SK-N-SH treated with all-trans-retinoic acid at 6 μM for 48 hours (cell line): ENCODE measurements at regions not wholly inside any gene's neighbourhood (a gene's known extent, or its start where the extent isn't known, plus 50 kb on each side); places are given as distances from the start of the nearest gene placed in this dataset.

ENCODE experiments used
- ATAC-seq: fragments of 200-7000 bp; cut with Tn5 transposase; 3 replicates; pipeline ENCODE4 v1.9.1; 2020; ENCODE audit warnings: mild to moderate bottlenecking, moderate library complexity
- ARNTL ChIP-seq: fragments of 450-650 bp; formaldehyde crosslinking; IDR thresholded peaks from 2 replicates; pipeline ENCODE4 v1.5.0; 2020; ENCODE audit warnings: low read depth, mild to moderate bottlenecking, moderate library complexity, borderline replicate concordance
- BACH2 ChIP-seq: fragments of 250-450 bp; sonication (Bioruptor Pico); IDR thresholded peaks from 2 replicates; pipeline ENCODE4 v1.9.0; 2021; ENCODE audit warnings: mild to moderate bottlenecking, borderline replicate concordance
- CREB5 ChIP-seq: fragments of 250-450 bp; sonication (Bioruptor Pico); IDR thresholded peaks from 2 replicates; pipeline ENCODE4 v1.5.1; 2020; ENCODE audit warnings: low read depth, mild to moderate bottlenecking, moderate library complexity
- CSDC2 ChIP-seq: fragments of 250-450 bp; sonication (Bioruptor Pico); IDR thresholded peaks from 2 replicates; pipeline ENCODE4 v1.5.0; 2020; ENCODE audit warnings: mild to moderate bottlenecking, moderate library complexity
- CSRNP3 ChIP-seq: fragments of 250-450 bp; sonication (Bioruptor Pico); IDR thresholded peaks from 2 replicates; pipeline ENCODE4 v1.5.1; 2021; ENCODE audit warnings: mild to moderate bottlenecking, moderate library complexity
- ESRRG ChIP-seq: fragments of 250-450 bp; sonication (Bioruptor Pico); IDR thresholded peaks from 2 replicates; pipeline ENCODE4 v1.6.1; 2021; ENCODE audit warnings: mild to moderate bottlenecking
- GLIS3 ChIP-seq: fragments of 250-450 bp; sonication (Bioruptor Pico); IDR thresholded peaks from 2 replicates; pipeline ENCODE4 v1.5.0; 2020; ENCODE audit warnings: mild to moderate bottlenecking, moderate library complexity
- ISL1 ChIP-seq: fragments of 250-450 bp; sonication (Bioruptor Pico); IDR thresholded peaks from 2 replicates; pipeline ENCODE4 v2.1.2; 2022; ENCODE audit warnings: mild to moderate bottlenecking, moderate library complexity
- OSR1 ChIP-seq: fragments of 250-450 bp; sonication (Bioruptor Pico); IDR thresholded peaks from 2 replicates; pipeline ENCODE4 v1.8.0; 2022; ENCODE audit warnings: moderate library complexity, mild to moderate bottlenecking, inconsistent platforms
- PATZ1 ChIP-seq: fragments of 250-450 bp; sonication (Bioruptor Pico); IDR thresholded peaks from 2 replicates; pipeline ENCODE4 v1.8.0; 2020; ENCODE audit warnings: mild to moderate bottlenecking, moderate library complexity, borderline replicate concordance
- POU6F1 ChIP-seq: fragments of 250-450 bp; sonication (Bioruptor Pico); IDR thresholded peaks from 2 replicates; pipeline ENCODE4 v1.8.0; 2021; ENCODE audit warnings: low read depth, mild to moderate bottlenecking, moderate library complexity, borderline replicate concordance
- PPARA ChIP-seq: fragments of 250-450 bp; sonication (Bioruptor Pico); IDR thresholded peaks from 2 replicates; pipeline ENCODE4 v1.5.0; 2020; ENCODE audit warnings: mild to moderate bottlenecking, borderline replicate concordance
- RARB ChIP-seq: fragments of 250-450 bp; sonication (Bioruptor Pico); IDR thresholded peaks from 2 replicates; pipeline ENCODE4 v1.8.0; 2021; ENCODE audit warnings: mild to moderate bottlenecking, moderate library complexity
- SNAI2 ChIP-seq: fragments of 250-450 bp; sonication (Bioruptor Pico); IDR thresholded peaks from 2 replicates; pipeline ENCODE4 v1.5.0; 2020; ENCODE audit warnings: mild to moderate bottlenecking, moderate library complexity
- TCF4 ChIP-seq: fragments of 250-450 bp; sonication (Bioruptor Pico); IDR thresholded peaks from 2 replicates; pipeline ENCODE4 v1.8.0; 2021; ENCODE audit warnings: mild to moderate bottlenecking, moderate library complexity, borderline replicate concordance
- TOX ChIP-seq: fragments of 250-450 bp; sonication (Bioruptor Pico); IDR thresholded peaks from 2 replicates; pipeline ENCODE4 v1.8.0; 2021; ENCODE audit warnings: mild to moderate bottlenecking, moderate library complexity, borderline replicate concordance
- ZC3H10 ChIP-seq: fragments of 250-450 bp; sonication (Bioruptor Pico); IDR thresholded peaks from 2 replicates; pipeline ENCODE4 v1.5.1; 2021; ENCODE audit warnings: mild to moderate bottlenecking, moderate library complexity
- ZFP3 ChIP-seq: fragments of 250-450 bp; sonication (Bioruptor Pico); IDR thresholded peaks from 2 replicates; pipeline ENCODE4 v1.5.0; 2020; ENCODE audit warnings: mild to moderate bottlenecking, moderate library complexity
- ZFP30 ChIP-seq: fragments of 450-650 bp; formaldehyde crosslinking; IDR thresholded peaks from 2 replicates; pipeline ENCODE4 v1.5.0; 2022; ENCODE audit warnings: mild to moderate bottlenecking, moderate library complexity
- ZNF565 ChIP-seq: fragments of 450-650 bp; formaldehyde crosslinking; conservative IDR thresholded peaks from 2 replicates; pipeline ENCODE4 v1.5.0; 2020; ENCODE audit warnings: low read depth, mild to moderate bottlenecking, moderate library complexity
- ZNF70 ChIP-seq: fragments of 450-650 bp; formaldehyde crosslinking; IDR thresholded peaks from 2 replicates; pipeline ENCODE4 v1.5.0; 2020; ENCODE audit warnings: mild to moderate bottlenecking, moderate library complexity
- ZNF8 ChIP-seq: fragments of 450-650 bp; formaldehyde crosslinking; IDR thresholded peaks from 2 replicates; pipeline ENCODE4 v1.5.0; 2020; ENCODE audit warnings: mild to moderate bottlenecking, moderate library complexity
- TF ChIP-seq, protein P1 (sequence below): fragments of 250-450 bp; sonication (Bioruptor Pico); IDR thresholded peaks from 2 replicates; pipeline ENCODE4 v1.5.0; 2020; ENCODE audit warnings: mild to moderate bottlenecking, moderate library complexity

- ATAC-seq, result no peak
- no peak for TF ChIP-seq ZNF8
- no peak for TF ChIP-seq CSRNP3 (CRISPR knock-in tag)
- TF ChIP-seq RARB (CRISPR knock-in tag), result no peak
- no peak for TF ChIP-seq CSDC2 (CRISPR knock-in tag)
- no peak for TF ChIP-seq ARNTL (CRISPR knock-in tag)
- no peak for TF ChIP-seq CREB5 (CRISPR knock-in tag)
- TF ChIP-seq SNAI2, result no peak
- no peak for TF ChIP-seq PATZ1
- TF ChIP-seq ISL1, result no peak
- TF ChIP-seq ZFP3 (CRISPR knock-in tag), result no peak
- no peak for TF ChIP-seq ZFP30 (CRISPR knock-in tag)
- TF ChIP-seq BACH2, result no peak
- TF ChIP-seq TOX, result no peak
- no peak for TF ChIP-seq ZC3H10 (CRISPR knock-in tag)
- no peak for TF ChIP-seq ZNF565 (CRISPR knock-in tag)
- TF ChIP-seq OSR1 (CRISPR knock-in tag), result no peak
- TF ChIP-seq GLIS3 (CRISPR knock-in tag), result no peak
- no peak for TF ChIP-seq PPARA (CRISPR knock-in tag)
- TF ChIP-seq POU6F1 (CRISPR knock-in tag), result no peak
Measured at GRCh38 chr6:3654436-3654835, 97.1 kb downstream of the PXDC1 start.

- no peak for ATAC-seq
- no peak for TF ChIP-seq ESRRG
- no peak for TF ChIP-seq ZFP30 (CRISPR knock-in tag)
- TF ChIP-seq ZNF70 (CRISPR knock-in tag), result no peak
- no peak for TF ChIP-seq ZC3H10 (CRISPR knock-in tag)
- TF ChIP-seq CSRNP3 (CRISPR knock-in tag), result no peak
- no peak for TF ChIP-seq TCF4 (CRISPR knock-in tag)
- TF ChIP-seq GLIS3 (CRISPR knock-in tag), result no peak
- TF ChIP-seq BACH2, result no peak
- no peak for TF ChIP-seq ISL1
- no peak for TF ChIP-seq ZFP3 (CRISPR knock-in tag)
- TF ChIP-seq, all 23 proteins: peak for 0
Measured at GRCh38 chr6:3653528-3654070, 97.9 kb downstream of the PXDC1 start.

DNA sequence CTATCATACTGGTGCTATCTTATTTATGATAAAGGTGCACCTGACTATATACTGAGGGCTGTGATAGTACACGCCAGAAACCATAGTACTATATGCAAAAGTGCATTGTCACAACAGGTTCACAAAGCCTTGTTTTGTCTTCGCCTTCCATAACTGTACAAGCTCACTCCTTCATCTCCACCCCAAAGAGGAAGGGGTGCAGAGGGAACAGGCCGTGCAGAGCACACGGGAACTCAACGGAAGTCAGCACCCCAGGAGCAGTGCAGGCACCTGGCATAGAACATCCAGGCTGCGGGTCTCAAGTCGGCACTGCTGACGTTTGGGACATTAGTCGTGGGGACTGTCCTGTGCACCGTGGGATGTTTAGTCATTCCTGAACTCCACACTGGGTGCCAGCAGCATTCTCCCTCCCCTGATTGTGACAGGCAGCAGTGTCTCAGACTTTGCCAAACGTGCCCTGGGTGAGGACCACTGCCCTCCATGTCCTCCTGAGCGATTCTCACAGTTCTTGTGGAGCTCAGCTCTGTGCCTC lies 99.7 kb downstream of the PXDC1 start:
- no peak for ATAC-seq
- no peak for TF ChIP-seq POU6F1 (CRISPR knock-in tag)
- no peak for TF ChIP-seq ESRRG
- no peak for TF ChIP-seq ARNTL (CRISPR knock-in tag)
- TF ChIP-seq, protein P1, sequence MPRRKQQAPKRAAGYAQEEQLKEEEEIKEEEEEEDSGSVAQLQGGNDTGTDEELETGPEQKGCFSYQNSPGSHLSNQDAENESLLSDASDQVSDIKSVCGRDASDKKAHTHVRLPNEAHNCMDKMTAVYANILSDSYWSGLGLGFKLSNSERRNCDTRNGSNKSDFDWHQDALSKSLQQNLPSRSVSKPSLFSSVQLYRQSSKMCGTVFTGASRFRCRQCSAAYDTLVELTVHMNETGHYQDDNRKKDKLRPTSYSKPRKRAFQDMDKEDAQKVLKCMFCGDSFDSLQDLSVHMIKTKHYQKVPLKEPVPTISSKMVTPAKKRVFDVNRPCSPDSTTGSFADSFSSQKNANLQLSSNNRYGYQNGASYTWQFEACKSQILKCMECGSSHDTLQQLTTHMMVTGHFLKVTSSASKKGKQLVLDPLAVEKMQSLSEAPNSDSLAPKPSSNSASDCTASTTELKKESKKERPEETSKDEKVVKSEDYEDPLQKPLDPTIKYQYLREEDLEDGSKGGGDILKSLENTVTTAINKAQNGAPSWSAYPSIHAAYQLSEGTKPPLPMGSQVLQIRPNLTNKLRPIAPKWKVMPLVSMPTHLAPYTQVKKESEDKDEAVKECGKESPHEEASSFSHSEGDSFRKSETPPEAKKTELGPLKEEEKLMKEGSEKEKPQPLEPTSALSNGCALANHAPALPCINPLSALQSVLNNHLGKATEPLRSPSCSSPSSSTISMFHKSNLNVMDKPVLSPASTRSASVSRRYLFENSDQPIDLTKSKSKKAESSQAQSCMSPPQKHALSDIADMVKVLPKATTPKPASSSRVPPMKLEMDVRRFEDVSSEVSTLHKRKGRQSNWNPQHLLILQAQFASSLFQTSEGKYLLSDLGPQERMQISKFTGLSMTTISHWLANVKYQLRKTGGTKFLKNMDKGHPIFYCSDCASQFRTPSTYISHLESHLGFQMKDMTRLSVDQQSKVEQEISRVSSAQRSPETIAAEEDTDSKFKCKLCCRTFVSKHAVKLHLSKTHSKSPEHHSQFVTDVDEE, result no peak
- no peak for TF ChIP-seq RARB (CRISPR knock-in tag)
- TF ChIP-seq TCF4 (CRISPR knock-in tag), result no peak
- TF ChIP-seq ZNF70 (CRISPR knock-in tag), result no peak
- TF ChIP-seq ISL1, result no peak
- TF ChIP-seq OSR1 (CRISPR knock-in tag), result no peak
- TF ChIP-seq SNAI2, result no peak
- no peak for TF ChIP-seq GLIS3 (CRISPR knock-in tag)
- no peak for TF ChIP-seq ZNF8
- TF ChIP-seq CSDC2 (CRISPR knock-in tag), result no peak
- no peak for TF ChIP-seq ZFP30 (CRISPR knock-in tag)
